HG03442 (cell line): ENCODE measurements at regions not wholly inside any gene's neighbourhood (a gene's known extent, or its start where the extent isn't known, plus 50 kb on each side); places are given as distances from the start of the nearest gene placed in this dataset.
"Not testable (repeated sequence)": the region's sequence is repeated elsewhere in the genome, so short reads cannot be mapped to it uniquely, and the experiment has no call there.

Experiments used
- ATAC-seq: cut with Tn5 transposase; IDR thresholded peaks from one replicate; pipeline ENCODE4 v1.9.1; 2021; ENCODE audit warnings: mild to moderate bottlenecking, moderate library complexity; ENCODE audit not compliant: unreplicated experiment

DNA sequence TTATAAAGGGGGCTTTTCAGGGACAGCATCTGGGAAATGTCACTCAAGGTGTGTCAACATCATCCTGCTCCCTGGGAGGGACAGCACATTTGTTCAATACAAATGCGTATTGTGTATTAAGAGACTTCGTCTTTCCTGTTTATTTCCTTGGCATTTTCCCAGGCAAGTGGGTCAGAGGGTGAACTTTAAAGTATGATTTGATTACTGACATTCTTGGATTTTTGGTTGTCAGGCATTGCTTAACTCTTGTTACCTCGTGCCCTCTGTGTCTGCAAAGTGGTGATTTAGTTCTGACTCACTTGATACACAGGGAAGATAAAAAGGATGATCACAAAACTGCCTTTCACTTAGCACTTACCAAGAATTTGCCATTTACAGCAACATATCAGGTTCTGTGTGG lies 292.7 kb downstream of the SUCLA2 start:
- ATAC-seq, result no peak

DNA sequence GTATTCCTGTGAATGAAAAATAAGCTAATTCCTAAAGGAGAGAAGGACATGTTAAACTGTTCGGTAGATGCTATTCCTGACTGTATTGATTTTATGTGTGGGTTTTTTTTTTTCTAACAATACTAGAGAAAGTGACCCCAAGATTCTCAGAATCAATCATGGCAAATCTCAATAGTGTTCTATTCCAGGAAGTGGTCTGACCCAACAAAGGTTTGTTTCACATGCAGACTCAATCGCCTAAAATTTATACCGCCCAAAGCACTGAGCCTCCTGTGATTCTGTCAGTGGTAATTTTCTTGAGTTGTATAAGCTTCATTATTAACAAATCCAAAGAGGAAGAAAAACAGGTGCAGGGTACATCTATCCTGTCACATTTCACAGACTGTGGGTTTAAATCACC lies 293.7 kb downstream of the SUCLA2 start:
- ATAC-seq, result peak; percentile 72

GRCh38 chr13:47705185-47705584 lies 295.9 kb downstream of the SUCLA2 start:
- ATAC-seq, result no peak

DNA sequence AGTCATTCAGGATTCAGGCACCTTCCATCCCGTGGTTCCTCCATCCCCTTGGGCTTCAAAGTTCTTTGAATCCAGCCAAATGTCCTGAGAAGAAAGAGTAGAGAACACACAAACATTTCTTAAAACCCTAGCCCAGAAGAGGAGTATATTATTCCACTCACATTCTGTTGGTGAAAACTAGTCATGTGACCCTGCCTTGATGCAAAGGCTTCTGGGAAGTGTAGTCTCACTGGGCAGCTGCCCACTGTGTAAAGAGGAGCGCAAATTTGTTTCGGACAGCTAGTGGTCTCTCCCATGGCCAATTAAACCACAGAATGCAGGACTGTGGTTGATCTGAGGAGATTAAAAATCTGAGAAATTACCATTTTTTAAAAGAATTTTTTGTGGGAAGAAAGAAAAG lies 304.4 kb downstream of the SUCLA2 start:
- ATAC-seq, result no peak

- ATAC-seq, result no peak
These were observed 313.5 kb downstream of the SUCLA2 start for GRCh38 chr13:47687577-47687976.

- ATAC-seq, result not testable (repeated sequence)
These were observed 315.9 kb downstream of the SUCLA2 start for GRCh38 chr13:47685156-47685555.

DNA sequence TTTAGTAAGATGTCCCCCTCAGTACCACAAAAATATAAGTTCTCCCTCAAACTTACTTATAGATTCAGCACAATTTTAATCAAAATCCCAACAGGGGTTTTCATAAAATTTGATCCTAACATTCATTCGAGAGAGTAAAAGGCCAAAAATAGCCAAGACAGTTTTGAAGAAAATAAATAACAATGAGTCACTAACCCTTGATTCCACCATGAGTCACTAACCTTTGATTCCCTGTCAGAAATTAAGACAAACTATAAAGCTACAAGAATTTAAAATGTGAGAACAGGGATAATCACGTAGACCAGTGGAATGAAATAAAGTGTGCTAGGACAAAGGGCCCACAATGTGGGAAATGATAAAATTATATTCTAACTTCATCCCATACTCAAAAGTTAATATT lies 320.3 kb downstream of the SUCLA2 start:
- ATAC-seq, result no peak

DNA sequence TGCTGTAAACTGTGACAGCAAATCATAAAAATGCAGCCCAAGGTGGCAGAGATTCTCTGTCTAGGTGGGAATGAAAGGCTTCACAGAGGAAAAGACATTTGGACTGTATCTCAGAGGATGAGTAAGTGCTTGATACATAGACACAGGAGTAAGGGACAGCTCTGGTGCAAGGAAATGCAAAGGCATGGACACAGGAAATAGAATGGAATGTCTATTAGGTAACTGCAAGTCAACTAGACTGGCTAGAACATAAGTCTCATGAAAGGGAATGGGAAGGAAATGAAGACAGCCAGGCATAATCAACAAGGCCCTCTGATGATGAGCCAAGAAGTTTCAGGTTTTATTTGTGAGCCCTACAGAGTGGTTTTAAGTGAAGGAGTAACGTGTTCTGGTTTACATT lies 321.7 kb downstream of the SUCLA2 start:
- ATAC-seq, result no peak

DNA sequence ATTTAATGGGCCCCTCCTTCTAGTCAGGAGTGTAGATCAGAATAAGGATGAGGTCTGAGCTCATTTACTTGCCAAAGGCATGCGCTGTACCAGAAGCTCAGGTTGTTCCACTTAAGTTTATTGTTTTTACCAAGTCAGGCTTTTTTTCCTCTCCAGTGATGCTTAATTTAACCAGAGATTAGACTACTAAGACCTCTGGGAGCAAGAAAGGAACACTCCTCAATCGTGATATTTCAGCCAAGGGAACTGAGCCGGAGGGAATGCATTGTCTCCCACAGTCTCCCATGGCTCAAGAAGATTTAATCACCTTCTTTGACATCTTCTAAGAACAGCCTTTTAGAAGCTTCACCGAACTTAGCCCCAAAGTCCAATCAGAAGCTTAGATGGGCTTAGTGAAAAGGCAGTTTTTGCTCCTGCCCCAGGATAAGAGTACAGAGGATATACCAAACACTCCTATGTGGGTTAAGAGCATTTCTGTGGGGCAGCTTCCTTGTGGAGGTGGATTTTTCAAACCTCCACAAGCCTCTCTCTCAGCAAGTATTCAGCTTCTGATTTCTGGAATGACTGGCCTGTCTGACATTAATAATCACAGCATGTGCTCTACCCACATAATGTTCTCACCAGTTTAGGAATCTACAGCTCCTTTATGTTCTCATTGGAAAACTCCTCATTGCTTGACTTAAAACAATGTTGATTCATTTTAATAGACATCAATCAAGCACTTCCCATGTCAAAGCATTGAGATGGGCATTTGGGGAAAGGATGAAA lies 322.7 kb downstream of the SUCLA2 start:
- no peak for ATAC-seq

DNA sequence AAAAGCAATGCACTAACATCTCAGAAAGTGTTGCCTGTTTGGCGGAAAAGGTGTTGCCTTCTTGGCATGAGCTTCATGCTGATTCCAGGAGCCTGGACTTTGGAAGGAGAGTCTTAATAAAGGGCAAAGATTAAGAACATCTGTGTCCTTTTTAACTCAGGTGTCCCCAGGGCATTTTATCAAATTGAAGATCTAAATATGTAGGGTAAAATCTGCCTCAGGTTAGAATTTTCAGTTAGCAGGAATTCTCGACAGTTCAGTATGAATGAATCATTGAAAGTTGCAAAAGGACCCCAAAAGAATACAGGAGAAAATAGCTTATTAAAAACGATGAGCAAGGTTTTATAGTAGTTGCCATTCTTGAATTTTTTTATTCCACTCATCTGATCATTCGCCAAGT lies 325.2 kb downstream of the SUCLA2 start:
- no peak for ATAC-seq

DNA sequence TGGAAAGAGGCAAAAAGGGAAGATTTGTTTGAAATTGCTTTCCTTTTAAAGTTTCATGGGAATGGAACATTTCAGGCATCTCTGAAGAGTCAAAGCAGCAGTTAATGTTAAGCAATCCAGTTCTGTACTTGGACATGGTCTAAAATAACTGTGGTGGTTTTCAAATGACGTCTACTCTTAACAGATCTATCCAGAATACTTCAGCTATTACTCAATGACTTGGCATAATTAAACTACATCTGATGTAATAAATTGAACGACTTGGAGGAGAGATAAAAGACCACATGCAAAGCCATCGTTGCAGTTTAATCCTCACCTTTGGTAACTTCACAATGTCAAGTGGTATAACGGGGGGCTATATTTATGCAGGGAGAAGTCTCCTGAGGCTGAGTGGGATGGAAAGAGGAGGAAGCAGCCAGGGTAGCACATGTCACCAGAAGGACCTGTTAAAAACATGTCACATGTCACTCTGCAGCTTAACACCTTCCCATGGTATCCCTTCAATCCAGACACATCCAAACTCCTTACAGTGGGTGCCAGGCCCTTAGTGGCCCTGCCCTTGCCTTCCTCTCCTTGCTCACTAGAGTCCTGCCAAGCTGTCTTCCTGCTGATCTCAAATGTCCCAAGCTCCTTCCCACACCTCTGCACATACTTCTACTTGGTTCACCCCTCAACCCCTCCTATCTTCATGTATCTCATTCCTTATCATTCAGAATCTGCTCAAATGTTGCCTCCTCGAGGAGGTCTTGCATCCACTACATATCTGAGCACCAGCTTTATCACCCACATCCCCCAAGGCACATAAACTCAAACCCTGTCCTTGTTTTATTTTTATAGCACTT lies 327.8 kb downstream of the SUCLA2 start:
- ATAC-seq, result no peak

- ATAC-seq, result no peak
These were observed 328.6 kb downstream of the SUCLA2 start for GRCh38 chr13:47672245-47673008.

GRCh38 chr13:47671776-47672175 lies 329.3 kb downstream of the SUCLA2 start:
- no peak for ATAC-seq

DNA sequence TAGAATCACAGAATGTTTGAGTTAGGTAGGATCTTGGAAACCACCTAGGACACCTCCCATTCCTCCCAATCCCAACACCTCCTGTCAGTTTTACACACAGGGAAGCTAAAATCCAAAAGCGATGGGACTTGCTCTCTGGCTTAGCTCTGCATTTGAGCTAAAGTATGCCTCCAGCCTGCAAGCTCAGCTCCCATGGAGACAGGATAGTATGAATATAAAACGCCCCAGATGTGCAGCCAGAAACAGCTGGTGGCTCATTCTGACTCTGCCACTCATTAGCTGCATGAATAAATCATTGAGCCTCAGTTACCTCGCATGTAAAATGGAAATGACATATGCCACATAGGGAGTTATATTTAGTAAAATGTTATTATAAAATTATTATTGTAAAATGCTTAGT lies 336.0 kb downstream of the SUCLA2 start:
- no peak for ATAC-seq

- no peak for ATAC-seq
These were observed 340.0 kb downstream of the SUCLA2 start for GRCh38 chr13:47661076-47661475.

GRCh38 chr13:47656651-47657050 lies 344.4 kb downstream of the SUCLA2 start:
- ATAC-seq, result no peak

DNA sequence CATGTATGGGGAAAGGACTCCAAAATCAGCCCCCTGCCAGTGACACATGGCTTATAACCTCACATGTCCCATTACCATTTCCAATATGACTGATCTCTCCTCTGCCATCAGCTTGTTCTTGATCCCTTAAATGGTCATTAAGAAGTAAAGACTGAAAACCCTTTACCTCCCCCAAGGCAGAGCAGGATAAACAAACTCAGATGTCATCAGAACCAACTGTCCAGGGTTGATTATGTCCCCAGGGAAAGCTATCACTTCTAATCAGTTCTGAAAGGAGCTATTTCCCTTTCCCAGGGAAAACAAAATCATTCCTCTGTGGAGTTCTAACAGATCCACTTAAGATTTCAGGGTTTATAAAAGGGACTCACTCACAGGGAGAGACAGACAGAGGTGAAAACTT lies 350.9 kb downstream of the SUCLA2 start:
- ATAC-seq, result no peak

GRCh38 chr13:47647001-47647400 lies 354.1 kb downstream of the SUCLA2 start:
- ATAC-seq, result no peak

DNA sequence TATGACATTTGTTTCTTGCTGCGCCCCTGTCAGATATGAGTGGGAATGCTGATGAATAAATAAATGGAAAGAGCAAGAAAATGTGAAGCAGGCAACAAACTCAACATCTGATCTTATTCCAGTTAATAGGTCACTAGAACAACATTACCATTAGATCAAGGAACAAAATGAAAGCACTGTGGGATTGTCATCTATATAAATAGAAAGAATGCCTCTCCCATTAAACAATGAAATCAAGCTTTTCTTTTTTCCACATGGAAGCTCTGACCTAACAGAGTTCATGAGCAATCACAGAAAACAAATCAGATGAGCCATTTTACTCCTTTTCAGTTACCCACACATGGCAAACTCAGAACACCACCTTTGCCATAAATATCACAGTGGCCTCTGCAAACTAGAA lies 354.8 kb downstream of the SUCLA2 start:
- no peak for ATAC-seq

- ATAC-seq, result no peak
These were observed 361.2 kb downstream of the SUCLA2 start for GRCh38 chr13:47639738-47640447.

GRCh38 chr13:47638627-47639026 lies 362.4 kb downstream of the SUCLA2 start:
- no peak for ATAC-seq
